Glutamatergic neuron (in vitro differentiated cells): ENCODE measurements at regions not wholly inside any gene's neighbourhood (a gene's known extent, or its start where the extent isn't known, plus 50 kb on each side); places are given as distances from the start of the nearest gene placed in this dataset.

Experiments
- DNase-seq: peaks from one replicate; pipeline ENCODE4 v3.0.0; 2022
- H3K27ac Mint-ChIP-seq: one replicate; pipeline ENCODE4 v1.8.0; 2020; ENCODE audit warnings: mild to moderate bottlenecking, mixed read lengths, inconsistent platforms; ENCODE audit not compliant: unreplicated experiment
- H3K27me3 Mint-ChIP-seq: one replicate; pipeline ENCODE4 v1.8.0; 2020; ENCODE audit warnings: mild to moderate bottlenecking, moderate library complexity, mixed read lengths, inconsistent platforms; ENCODE audit not compliant: unreplicated experiment
- H3K36me3 Mint-ChIP-seq: one replicate; pipeline ENCODE4 v1.8.0; 2020; ENCODE audit warnings: mild to moderate bottlenecking, mixed read lengths, inconsistent platforms; ENCODE audit not compliant: unreplicated experiment
- H3K4me1 Mint-ChIP-seq: one replicate; pipeline ENCODE4 v1.8.0; 2020; ENCODE audit warnings: mild to moderate bottlenecking, low read depth, mixed read lengths, inconsistent platforms; ENCODE audit not compliant: unreplicated experiment
- H3K4me3 Mint-ChIP-seq: one replicate; pipeline ENCODE4 v1.8.0; 2020; ENCODE audit warnings: mild to moderate bottlenecking, mixed read lengths, inconsistent platforms; ENCODE audit not compliant: unreplicated experiment
- H3K9me3 Mint-ChIP-seq: one replicate; pipeline ENCODE4 v1.8.0; 2020; ENCODE audit warnings: mild to moderate bottlenecking, moderate library complexity, mixed read lengths, inconsistent platforms; ENCODE audit not compliant: unreplicated experiment
- TF ChIP-seq, protein P1 (sequence below): fragments of 200-600 bp; sonication (generic); IDR thresholded peaks from one replicate; pipeline ENCODE4 v1.5.0; 2021; ENCODE audit not compliant: partially characterized antibody, unreplicated experiment

DNA sequence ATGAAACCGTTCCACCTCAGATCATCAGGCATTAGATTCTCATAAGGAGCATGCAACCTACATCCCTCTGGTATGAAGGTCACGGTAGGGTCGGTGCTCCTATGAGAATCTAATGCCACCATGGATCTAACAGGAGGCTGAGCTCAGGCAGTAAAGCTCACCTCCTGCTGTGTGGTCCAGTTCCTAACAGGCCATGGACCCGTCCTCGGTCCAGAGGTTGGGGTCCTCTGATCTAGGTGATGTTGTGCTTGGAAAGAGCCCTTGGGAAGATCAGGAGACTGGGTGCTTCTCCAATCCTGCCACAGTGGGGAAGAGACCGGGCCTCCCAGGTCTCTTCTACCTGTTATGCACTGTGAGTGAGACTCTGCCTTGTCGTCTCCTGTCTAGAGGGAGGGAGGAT, 104.6 kb downstream of the ACKR3 start:
- Mint-ChIP-seq H3K4me1 (peaks cover 2% of the 10 kb centered on the region), H3K27me3 (peaks cover 11% of the 10 kb centered on the region), H3K36me3 (peaks cover 21% of the 10 kb centered on the region), H3K4me3 (no peak overlapping the region), H3K9me3 (peaks cover 7% of the 10 kb centered on the region), H3K27ac (no peak overlapping the region)
- TF ChIP-seq, protein P1, sequence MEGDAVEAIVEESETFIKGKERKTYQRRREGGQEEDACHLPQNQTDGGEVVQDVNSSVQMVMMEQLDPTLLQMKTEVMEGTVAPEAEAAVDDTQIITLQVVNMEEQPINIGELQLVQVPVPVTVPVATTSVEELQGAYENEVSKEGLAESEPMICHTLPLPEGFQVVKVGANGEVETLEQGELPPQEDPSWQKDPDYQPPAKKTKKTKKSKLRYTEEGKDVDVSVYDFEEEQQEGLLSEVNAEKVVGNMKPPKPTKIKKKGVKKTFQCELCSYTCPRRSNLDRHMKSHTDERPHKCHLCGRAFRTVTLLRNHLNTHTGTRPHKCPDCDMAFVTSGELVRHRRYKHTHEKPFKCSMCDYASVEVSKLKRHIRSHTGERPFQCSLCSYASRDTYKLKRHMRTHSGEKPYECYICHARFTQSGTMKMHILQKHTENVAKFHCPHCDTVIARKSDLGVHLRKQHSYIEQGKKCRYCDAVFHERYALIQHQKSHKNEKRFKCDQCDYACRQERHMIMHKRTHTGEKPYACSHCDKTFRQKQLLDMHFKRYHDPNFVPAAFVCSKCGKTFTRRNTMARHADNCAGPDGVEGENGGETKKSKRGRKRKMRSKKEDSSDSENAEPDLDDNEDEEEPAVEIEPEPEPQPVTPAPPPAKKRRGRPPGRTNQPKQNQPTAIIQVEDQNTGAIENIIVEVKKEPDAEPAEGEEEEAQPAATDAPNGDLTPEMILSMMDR, result no peak
- DNase-seq, result no peak

- TF ChIP-seq, protein P1, result no peak
These were observed 105.0 kb downstream of the ACKR3 start for GRCh38 chr2:236674646-236675045.

GRCh38 chr2:236675051-236675450, 105.4 kb downstream of the ACKR3 start:
- DNase-seq, result no peak
- no peak overlapping the region for H3K27ac Mint-ChIP-seq
- peaks cover 11% of the 10 kb centered on the region for H3K27me3 Mint-ChIP-seq
- TF ChIP-seq, protein P1, result no peak
- H3K36me3 Mint-ChIP-seq, result peaks cover 21% of the 10 kb centered on the region
- peaks cover 6% of the 10 kb centered on the region for H3K9me3 Mint-ChIP-seq
- H3K4me1 Mint-ChIP-seq, result peaks cover 2% of the 10 kb centered on the region
- no peak overlapping the region for H3K4me3 Mint-ChIP-seq

More at GRCh38 chr2:236674646-236675045, 105.0 kb downstream of the ACKR3 start:
- Mint-ChIP-seq H3K4me3 (no peak overlapping the region), H3K27me3 (peaks cover 11% of the 10 kb centered on the region), H3K36me3 (peaks cover 21% of the 10 kb centered on the region), H3K27ac (no peak overlapping the region), H3K4me1 (peaks cover 2% of the 10 kb centered on the region), H3K9me3 (peaks cover 7% of the 10 kb centered on the region)
- DNase-seq, result no peak

DNA sequence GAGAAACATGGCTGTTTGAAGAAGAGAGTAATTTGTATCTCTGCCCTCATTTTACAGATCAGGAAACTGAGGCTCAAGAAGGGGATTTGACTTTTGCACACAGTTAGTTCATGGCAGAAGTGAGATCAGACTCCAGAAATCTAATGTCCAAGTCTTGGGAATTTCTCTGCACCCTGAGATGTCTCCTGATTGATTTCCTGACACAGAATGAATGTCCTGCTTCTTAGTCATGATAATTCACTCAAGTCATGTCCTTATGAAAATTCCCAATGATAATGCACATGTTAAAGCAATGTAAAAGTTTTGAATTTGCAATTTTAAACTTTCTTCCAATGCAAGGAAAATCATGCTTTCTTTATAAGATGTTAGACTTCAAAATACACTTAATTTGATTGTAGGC, 105.9 kb downstream of the ACKR3 start:
- TF ChIP-seq, protein P1, result no peak
- peaks cover 21% of the 10 kb centered on the region for H3K36me3 Mint-ChIP-seq
- no peak for DNase-seq
- H3K4me1 Mint-ChIP-seq, result peaks cover 2% of the 10 kb centered on the region
- no peak overlapping the region for H3K27ac Mint-ChIP-seq
- peaks cover 6% of the 10 kb centered on the region for H3K9me3 Mint-ChIP-seq
- no peak overlapping the region for H3K4me3 Mint-ChIP-seq
- H3K27me3 Mint-ChIP-seq, result peaks cover 11% of the 10 kb centered on the region

- no peak for DNase-seq
- H3K27ac Mint-ChIP-seq, result no peak overlapping the region
- TF ChIP-seq, protein P1, result no peak
- peaks cover 6% of the 10 kb centered on the region for H3K27me3 Mint-ChIP-seq
- peaks cover 13% of the 10 kb centered on the region for H3K36me3 Mint-ChIP-seq
- no peak overlapping the region for H3K4me3 Mint-ChIP-seq
- H3K9me3 Mint-ChIP-seq, result peaks cover 4% of the 10 kb centered on the region
- H3K4me1 Mint-ChIP-seq, result peaks cover 2% of the 10 kb centered on the region
These were observed 106.7 kb downstream of the ACKR3 start for GRCh38 chr2:236676136-236676873.
